ENCODE measurements at regions not wholly inside any gene's neighbourhood (a gene's known extent, or its start where the extent isn't known, plus 50 kb on each side); places are given as distances from the start of the nearest gene placed in this dataset.

- CTCF ChIA-PET: interaction anchor here (1.2 kb wide), 1 partner anchor 14 kb away, joined by 3 read pairs; no protein-coding TSS in a partner anchor
- H3K27ac Mint-ChIP-seq: no peak overlapping the region
- no peak for DNase-seq (ENCODE audit: low spot score)
- H3K9me3 Mint-ChIP-seq: peaks cover 17% of the 10 kb centered on the region
- ATAC-seq: no peak
- 0 out of 2 replicates have a peak, but pooled peaks cover 4% of the 10 kb centered on the region for H3K4me1 Mint-ChIP-seq
- TF ChIP-seq, protein P1, sequence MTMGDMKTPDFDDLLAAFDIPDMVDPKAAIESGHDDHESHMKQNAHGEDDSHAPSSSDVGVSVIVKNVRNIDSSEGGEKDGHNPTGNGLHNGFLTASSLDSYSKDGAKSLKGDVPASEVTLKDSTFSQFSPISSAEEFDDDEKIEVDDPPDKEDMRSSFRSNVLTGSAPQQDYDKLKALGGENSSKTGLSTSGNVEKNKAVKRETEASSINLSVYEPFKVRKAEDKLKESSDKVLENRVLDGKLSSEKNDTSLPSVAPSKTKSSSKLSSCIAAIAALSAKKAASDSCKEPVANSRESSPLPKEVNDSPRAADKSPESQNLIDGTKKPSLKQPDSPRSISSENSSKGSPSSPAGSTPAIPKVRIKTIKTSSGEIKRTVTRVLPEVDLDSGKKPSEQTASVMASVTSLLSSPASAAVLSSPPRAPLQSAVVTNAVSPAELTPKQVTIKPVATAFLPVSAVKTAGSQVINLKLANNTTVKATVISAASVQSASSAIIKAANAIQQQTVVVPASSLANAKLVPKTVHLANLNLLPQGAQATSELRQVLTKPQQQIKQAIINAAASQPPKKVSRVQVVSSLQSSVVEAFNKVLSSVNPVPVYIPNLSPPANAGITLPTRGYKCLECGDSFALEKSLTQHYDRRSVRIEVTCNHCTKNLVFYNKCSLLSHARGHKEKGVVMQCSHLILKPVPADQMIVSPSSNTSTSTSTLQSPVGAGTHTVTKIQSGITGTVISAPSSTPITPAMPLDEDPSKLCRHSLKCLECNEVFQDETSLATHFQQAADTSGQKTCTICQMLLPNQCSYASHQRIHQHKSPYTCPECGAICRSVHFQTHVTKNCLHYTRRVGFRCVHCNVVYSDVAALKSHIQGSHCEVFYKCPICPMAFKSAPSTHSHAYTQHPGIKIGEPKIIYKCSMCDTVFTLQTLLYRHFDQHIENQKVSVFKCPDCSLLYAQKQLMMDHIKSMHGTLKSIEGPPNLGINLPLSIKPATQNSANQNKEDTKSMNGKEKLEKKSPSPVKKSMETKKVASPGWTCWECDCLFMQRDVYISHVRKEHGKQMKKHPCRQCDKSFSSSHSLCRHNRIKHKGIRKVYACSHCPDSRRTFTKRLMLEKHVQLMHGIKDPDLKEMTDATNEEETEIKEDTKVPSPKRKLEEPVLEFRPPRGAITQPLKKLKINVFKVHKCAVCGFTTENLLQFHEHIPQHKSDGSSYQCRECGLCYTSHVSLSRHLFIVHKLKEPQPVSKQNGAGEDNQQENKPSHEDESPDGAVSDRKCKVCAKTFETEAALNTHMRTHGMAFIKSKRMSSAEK (CRISPR knock-in tag; IDR thresholded peaks at IDR 0.05; ENCODE audit: borderline replicate concordance): no peak
- TF ChIP-seq TCF7 (CRISPR knock-in tag; IDR thresholded peaks at IDR 0.05; ENCODE audit: low read depth): no peak
- TF ChIP-seq MYBL2 (CRISPR knock-in tag; IDR thresholded peaks at IDR 0.05): no peak
- TF ChIP-seq ATF1 (CRISPR knock-in tag; IDR thresholded peaks at IDR 0.05): no peak
- TF ChIP-seq, protein P2, sequence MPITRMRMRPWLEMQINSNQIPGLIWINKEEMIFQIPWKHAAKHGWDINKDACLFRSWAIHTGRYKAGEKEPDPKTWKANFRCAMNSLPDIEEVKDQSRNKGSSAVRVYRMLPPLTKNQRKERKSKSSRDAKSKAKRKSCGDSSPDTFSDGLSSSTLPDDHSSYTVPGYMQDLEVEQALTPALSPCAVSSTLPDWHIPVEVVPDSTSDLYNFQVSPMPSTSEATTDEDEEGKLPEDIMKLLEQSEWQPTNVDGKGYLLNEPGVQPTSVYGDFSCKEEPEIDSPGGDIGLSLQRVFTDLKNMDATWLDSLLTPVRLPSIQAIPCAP (CRISPR knock-in tag; IDR thresholded peaks at IDR 0.05): no peak
- TF ChIP-seq, protein P3, sequence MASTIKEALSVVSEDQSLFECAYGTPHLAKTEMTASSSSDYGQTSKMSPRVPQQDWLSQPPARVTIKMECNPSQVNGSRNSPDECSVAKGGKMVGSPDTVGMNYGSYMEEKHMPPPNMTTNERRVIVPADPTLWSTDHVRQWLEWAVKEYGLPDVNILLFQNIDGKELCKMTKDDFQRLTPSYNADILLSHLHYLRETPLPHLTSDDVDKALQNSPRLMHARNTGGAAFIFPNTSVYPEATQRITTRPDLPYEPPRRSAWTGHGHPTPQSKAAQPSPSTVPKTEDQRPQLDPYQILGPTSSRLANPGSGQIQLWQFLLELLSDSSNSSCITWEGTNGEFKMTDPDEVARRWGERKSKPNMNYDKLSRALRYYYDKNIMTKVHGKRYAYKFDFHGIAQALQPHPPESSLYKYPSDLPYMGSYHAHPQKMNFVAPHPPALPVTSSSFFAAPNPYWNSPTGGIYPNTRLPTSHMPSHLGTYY (CRISPR knock-in tag; IDR thresholded peaks at IDR 0.05): no peak
- TF ChIP-seq ESRRA (CRISPR knock-in tag; IDR thresholded peaks at IDR 0.05; ENCODE audit: borderline replicate concordance): no peak
- TF ChIP-seq, protein P4, sequence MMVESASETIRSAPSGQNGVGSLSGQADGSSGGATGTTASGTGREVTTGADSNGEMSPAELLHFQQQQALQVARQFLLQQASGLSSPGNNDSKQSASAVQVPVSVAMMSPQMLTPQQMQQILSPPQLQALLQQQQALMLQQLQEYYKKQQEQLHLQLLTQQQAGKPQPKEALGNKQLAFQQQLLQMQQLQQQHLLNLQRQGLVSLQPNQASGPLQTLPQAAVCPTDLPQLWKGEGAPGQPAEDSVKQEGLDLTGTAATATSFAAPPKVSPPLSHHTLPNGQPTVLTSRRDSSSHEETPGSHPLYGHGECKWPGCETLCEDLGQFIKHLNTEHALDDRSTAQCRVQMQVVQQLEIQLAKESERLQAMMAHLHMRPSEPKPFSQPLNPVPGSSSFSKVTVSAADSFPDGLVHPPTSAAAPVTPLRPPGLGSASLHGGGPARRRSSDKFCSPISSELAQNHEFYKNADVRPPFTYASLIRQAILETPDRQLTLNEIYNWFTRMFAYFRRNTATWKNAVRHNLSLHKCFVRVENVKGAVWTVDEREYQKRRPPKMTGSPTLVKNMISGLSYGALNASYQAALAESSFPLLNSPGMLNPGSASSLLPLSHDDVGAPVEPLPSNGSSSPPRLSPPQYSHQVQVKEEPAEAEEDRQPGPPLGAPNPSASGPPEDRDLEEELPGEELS (CRISPR knock-in tag; IDR thresholded peaks at IDR 0.05): no peak
- TF ChIP-seq, protein P5, sequence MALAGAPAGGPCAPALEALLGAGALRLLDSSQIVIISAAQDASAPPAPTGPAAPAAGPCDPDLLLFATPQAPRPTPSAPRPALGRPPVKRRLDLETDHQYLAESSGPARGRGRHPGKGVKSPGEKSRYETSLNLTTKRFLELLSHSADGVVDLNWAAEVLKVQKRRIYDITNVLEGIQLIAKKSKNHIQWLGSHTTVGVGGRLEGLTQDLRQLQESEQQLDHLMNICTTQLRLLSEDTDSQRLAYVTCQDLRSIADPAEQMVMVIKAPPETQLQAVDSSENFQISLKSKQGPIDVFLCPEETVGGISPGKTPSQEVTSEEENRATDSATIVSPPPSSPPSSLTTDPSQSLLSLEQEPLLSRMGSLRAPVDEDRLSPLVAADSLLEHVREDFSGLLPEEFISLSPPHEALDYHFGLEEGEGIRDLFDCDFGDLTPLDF (CRISPR knock-in tag; IDR thresholded peaks at IDR 0.05): no peak
- TF ChIP-seq ZBTB43 (CRISPR knock-in tag; IDR thresholded peaks at IDR 0.05): no peak
- H3K36me3 Mint-ChIP-seq: peaks cover 9% of the 10 kb centered on the region
- peaks cover 3% of the 10 kb centered on the region; the same call in 1 of the 2 replicates for H3K27me3 Mint-ChIP-seq (ENCODE audit: low read depth)
- no peak overlapping the region for H3K4me3 Mint-ChIP-seq
- POLR2A ChIA-PET: no interaction called here
Observed at GRCh38 chr6:44682280-44682679, 294.8 kb downstream of the CDC5L start.

DNA sequence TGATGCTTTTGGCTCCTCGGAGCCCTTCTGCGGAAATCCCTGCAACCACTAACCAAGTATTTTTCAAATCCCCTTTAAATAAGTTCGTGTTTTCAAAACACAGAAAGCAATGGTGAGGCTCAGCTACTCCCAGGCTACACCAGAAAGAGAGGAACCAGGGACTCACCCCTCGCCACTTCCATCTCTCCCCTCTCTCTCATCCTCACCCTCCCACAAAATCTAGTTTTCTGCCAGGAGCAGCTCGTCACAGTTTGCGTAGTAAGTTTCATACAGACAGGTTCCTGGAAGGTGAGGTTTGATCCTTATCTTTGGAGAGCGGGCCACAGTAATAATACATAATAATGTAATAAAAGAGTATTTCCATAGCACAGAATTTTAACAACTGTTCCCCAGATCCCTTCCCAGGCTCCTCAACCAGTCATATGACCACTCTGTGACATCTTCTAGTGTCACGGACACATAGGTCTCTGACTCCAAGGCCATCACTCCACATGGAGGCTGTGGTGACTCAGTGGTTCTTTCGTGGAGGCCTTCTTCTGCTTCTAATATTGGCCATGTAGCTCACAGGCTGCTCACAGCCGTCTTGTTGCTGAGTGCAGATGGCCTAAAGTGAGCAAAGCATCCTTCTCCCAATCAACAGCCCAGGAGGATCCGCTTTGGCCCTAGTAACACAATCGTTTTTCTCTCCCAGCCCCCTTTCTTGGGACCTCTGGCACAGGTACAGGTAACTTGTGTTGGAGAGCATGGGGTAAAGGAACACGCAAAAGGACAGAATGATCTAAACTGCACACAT lies 295.7 kb downstream of the CDC5L start:
- H3K9me3 Mint-ChIP-seq: peaks cover 26% of the 10 kb centered on the region
- H3K4me1 Mint-ChIP-seq: 0 out of 2 replicates have a peak, but pooled peaks cover 4% of the 10 kb centered on the region
- ATAC-seq (no peak), DNase-seq (ENCODE audit: low spot score) (no peak)
- no peak overlapping the region for H3K27ac Mint-ChIP-seq
- H3K4me3 Mint-ChIP-seq: no peak overlapping the region
- ChIA-PET POLR2A (no interaction called here), CTCF (interaction anchor here (1.2 kb wide), 1 partner anchor 15 kb away, joined by 3 read pairs; no protein-coding TSS in a partner anchor)
- H3K36me3 Mint-ChIP-seq: peaks cover 18% of the 10 kb centered on the region
- H3K27me3 Mint-ChIP-seq (ENCODE audit: low read depth): peaks cover 3% of the 10 kb centered on the region; the same call in 1 of the 2 replicates
- no peak for TF ChIP-seq MYBL2 (CRISPR knock-in tag; IDR thresholded peaks at IDR 0.05)
- TF ChIP-seq NFATC4 (CRISPR knock-in tag; IDR thresholded peaks at IDR 0.05): no peak
- no peak for TF ChIP-seq NR2C2 (CRISPR knock-in tag; IDR thresholded peaks at IDR 0.05)
- TF ChIP-seq ZNF396 (CRISPR knock-in tag; IDR thresholded peaks at IDR 0.05; ENCODE audit: borderline replicate concordance): no peak
- no peak for TF ChIP-seq NR3C1 (CRISPR knock-in tag; conservative IDR thresholded peaks at IDR 0.05; ENCODE audit: low read depth)
- TF ChIP-seq ZNF138 (CRISPR knock-in tag; conservative IDR thresholded peaks at IDR 0.05): no peak
- TF ChIP-seq, protein P6, sequence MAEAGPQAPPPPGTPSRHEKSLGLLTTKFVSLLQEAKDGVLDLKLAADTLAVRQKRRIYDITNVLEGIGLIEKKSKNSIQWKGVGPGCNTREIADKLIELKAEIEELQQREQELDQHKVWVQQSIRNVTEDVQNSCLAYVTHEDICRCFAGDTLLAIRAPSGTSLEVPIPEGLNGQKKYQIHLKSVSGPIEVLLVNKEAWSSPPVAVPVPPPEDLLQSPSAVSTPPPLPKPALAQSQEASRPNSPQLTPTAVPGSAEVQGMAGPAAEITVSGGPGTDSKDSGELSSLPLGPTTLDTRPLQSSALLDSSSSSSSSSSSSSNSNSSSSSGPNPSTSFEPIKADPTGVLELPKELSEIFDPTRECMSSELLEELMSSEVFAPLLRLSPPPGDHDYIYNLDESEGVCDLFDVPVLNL (CRISPR knock-in tag; IDR thresholded peaks at IDR 0.05; ENCODE audit: borderline replicate concordance, low read depth): no peak
- no peak for TF ChIP-seq SMAD3 (CRISPR knock-in tag; IDR thresholded peaks at IDR 0.05; ENCODE audit: borderline replicate concordance)
- no peak for TF ChIP-seq HMGXB4 (CRISPR knock-in tag; IDR thresholded peaks at IDR 0.05)
